HCT116 (cell line): ENCODE measurements at regions not wholly inside any gene's neighbourhood (a gene's known extent, or its start where the extent isn't known, plus 50 kb on each side); places are given as distances from the start of the nearest gene placed in this dataset.

Source experiments
- ATAC-seq: fragments of 200-7000 bp; cut with Tn5 transposase; 2 replicates; pipeline ENCODE4 v1.9.1; 2020; ENCODE audit warnings: mild to moderate bottlenecking, moderate library complexity
- BruUV-seq: library from RNA; stranded (reverse); fragments of 400-500 nt; replicated peaks from 2 replicates; lab custom pipeline; 2021; lab: Mats Ljungman, UMichigan
- CTCF ChIA-PET: fragments of 300-600 bp; sonication (Branson Sonifier 250); formaldehyde crosslinking; loops from one replicate; lab custom pipeline; 2021; ENCODE audit warnings: antibody characterized with exemption; lab: Charles Lee
- POLR2A ChIA-PET: fragments of 300-600, 350-600 bp; sonication (Branson Sonifier 250); formaldehyde crosslinking; loops from one replicate; lab custom pipeline; 2021; ENCODE audit warnings: antibody characterized with exemption; lab: Charles Lee
- RAD21 ChIA-PET, 2 experiments: fragments of 300-600 bp; sonication (Branson Sonifier 250); formaldehyde crosslinking; loops; one replicate each; lab custom pipeline; 2023; ENCODE audit warnings: low total read pairs in 2 of 2; ENCODE audit not compliant: uncharacterized antibody in 2 of 2, unreplicated experiment in 2 of 2, low non-redundant PET in 1 of 2; lab: Charles Lee
- DNase-seq: peaks from one replicate; pipeline ENCODE4 v3.0.0-alpha.2; 2010; ENCODE audit warnings: low read depth, low spot score
- H2AFZ ChIP-seq: fragments of 200-600 bp; shearing (Covaris generic), sonication (generic); 2 replicates; pipeline ENCODE4 v1.6.1; 2017; ENCODE audit warnings: low read depth, mixed run types, mixed read lengths, antibody characterized with exemption, low read length; ENCODE audit not compliant: poor library complexity, severe bottlenecking
- H3K27ac ChIP-seq: 2 replicates; pipeline ENCODE4 v1.5.1; 2012; ENCODE audit warnings: low read depth, low read length
- H3K27me3 ChIP-seq: fragments of 200-600 bp; sonication (generic); 2 replicates; pipeline ENCODE4 v1.6.1; 2016; ENCODE audit warnings: mixed run types, low read length, mixed read lengths; ENCODE audit not compliant: insufficient read depth
- H3K36me3 ChIP-seq, 2 experiments: fragments of 200-500 bp in 1 of 2; fragments of 200-600 bp in 1 of 2; sonication (Bioruptor generic) in 1 of 2; sonication (generic) in 1 of 2; 2 replicates each; pipeline versions ENCODE4 v1.5.1 to v1.6.1; 2014 to 2016; ENCODE audit warnings: low read length in 2 of 2, inconsistent platforms in 1 of 2, mixed read lengths in 1 of 2, mixed run types in 1 of 2; ENCODE audit not compliant: insufficient read depth in 2 of 2, control insufficient read depth in 1 of 2
- H3K4me1 ChIP-seq, 2 experiments: fragments of 200-600 bp in 1 of 2; sonication (generic) in 1 of 2; 2 replicates each; pipeline versions ENCODE4 v1.5.1 to v1.6.1; 2012 to 2017; ENCODE audit warnings: low read length in 2 of 2, inconsistent platforms in 1 of 2, mild to moderate bottlenecking in 1 of 2, mixed read lengths in 1 of 2, mixed run types in 1 of 2, moderate library complexity in 1 of 2; ENCODE audit not compliant: insufficient read depth in 2 of 2, control insufficient read depth in 1 of 2
- H3K4me2 ChIP-seq: fragments of 200-600 bp; sonication (generic); 2 replicates; pipeline ENCODE4 v1.6.1; 2017; ENCODE audit warnings: mixed run types, low read length, mixed read lengths
- H3K4me3 ChIP-seq, 2 experiments: fragments of 200-600 bp in 1 of 2; sonication (generic) in 1 of 2; replicated peaks in 1 of 2; 2 replicates each; pipeline ENCODE4 v1.5.1; 2011 to 2016; ENCODE audit warnings: low read length in 2 of 2, control low read depth in 1 of 2, low read depth in 1 of 2, mild to moderate bottlenecking in 1 of 2, mixed read lengths in 1 of 2, mixed run types in 1 of 2
- H3K79me2 ChIP-seq: fragments of 200-600 bp; sonication (generic); 2 replicates; pipeline ENCODE4 v1.6.1; 2017; ENCODE audit warnings: mild to moderate bottlenecking, mixed run types, low read length, moderate library complexity, mixed read lengths; ENCODE audit not compliant: insufficient read depth
- H3K9ac ChIP-seq: fragments of 200-600 bp; sonication (generic); 2 replicates; pipeline ENCODE4 v1.6.1; 2016; ENCODE audit warnings: low read length, mixed read lengths
- H3K9me2 ChIP-seq: fragments of 200-600 bp; sonication (generic), shearing (Covaris generic); 2 replicates; pipeline ENCODE4 v1.6.1; 2017; ENCODE audit warnings: mixed run types, mild to moderate bottlenecking, moderate library complexity; ENCODE audit not compliant: insufficient read depth
- H3K9me3 ChIP-seq, 2 experiments: fragments of 200-500 bp in 1 of 2; fragments of 200-600 bp in 1 of 2; sonication (Bioruptor generic) in 1 of 2; sonication (generic) in 1 of 2; 2 replicates each; pipeline ENCODE4 v1.6.1; 2014 to 2017; ENCODE audit warnings: low read length in 2 of 2, mixed read lengths in 2 of 2, inconsistent platforms in 1 of 2, low read depth in 1 of 2, mild to moderate bottlenecking in 1 of 2, mixed run types in 1 of 2, moderate library complexity in 1 of 2; ENCODE audit not compliant: control insufficient read depth in 1 of 2, insufficient read depth in 1 of 2
- H4K20me1 ChIP-seq: fragments of 200-600 bp; sonication (generic), shearing (Covaris generic); 2 replicates; pipeline ENCODE4 v1.6.1; 2017; ENCODE audit warnings: mixed run types, mild to moderate bottlenecking, moderate library complexity; ENCODE audit not compliant: insufficient read depth
- ATF3 ChIP-seq: IDR thresholded peaks from 2 replicates; pipeline ENCODE4 v1.6.1; 2012
- CBX3 ChIP-seq: IDR thresholded peaks from 2 replicates; pipeline ENCODE4 v1.6.1; 2012; ENCODE audit warnings: low read depth
- CEBPB ChIP-seq: IDR thresholded peaks from 2 replicates; pipeline ENCODE4 v1.6.1; 2012; ENCODE audit warnings: low read depth
- EGR1 ChIP-seq: IDR thresholded peaks from 2 replicates; pipeline ENCODE4 v1.6.1; 2012; ENCODE audit warnings: low read depth
- ELF1 ChIP-seq: IDR thresholded peaks from 2 replicates; pipeline ENCODE4 v1.6.1; 2012; ENCODE audit warnings: low read depth, borderline replicate concordance
- EZH2 ChIP-seq: fragments of 200-600 bp; sonication (generic); IDR thresholded peaks from 2 replicates; pipeline ENCODE4 v1.6.1; 2017; ENCODE audit warnings: antibody characterized with exemption, mixed run types
- FOSL1 ChIP-seq: IDR thresholded peaks from 2 replicates; pipeline ENCODE4 v1.6.1; 2012; ENCODE audit warnings: low read depth
- JUND ChIP-seq: IDR thresholded peaks from 2 replicates; pipeline ENCODE4 v1.6.1; 2012
- POLR2A ChIP-seq: IDR thresholded peaks from 2 replicates; pipeline ENCODE4 v1.7.0; 2011; ENCODE audit warnings: borderline replicate concordance; ENCODE audit not compliant: insufficient read depth, insufficient read length; ENCODE audit errors: extremely low read depth
- POLR2AphosphoS5 ChIP-seq: IDR thresholded peaks from 2 replicates; pipeline ENCODE4 v1.6.1; 2011; ENCODE audit warnings: mild to moderate bottlenecking, low read depth, low read length, moderate library complexity
- REST ChIP-seq: IDR thresholded peaks from 2 replicates; pipeline ENCODE4 v1.6.1; 2012; ENCODE audit warnings: low read depth
- SIN3A ChIP-seq: IDR thresholded peaks from 2 replicates; pipeline ENCODE4 v1.6.1; 2012; ENCODE audit warnings: low read depth
- SP1 ChIP-seq: IDR thresholded peaks from 2 replicates; pipeline ENCODE4 v1.6.1; 2012; ENCODE audit warnings: low read depth
- TCF7L2 ChIP-seq: IDR thresholded peaks from 2 replicates; pipeline ENCODE4 v1.7.0; 2011; ENCODE audit warnings: borderline replicate concordance, inconsistent platforms; ENCODE audit not compliant: insufficient read depth, insufficient read length; ENCODE audit errors: extremely low read depth
- YY1 ChIP-seq: IDR thresholded peaks from 2 replicates; pipeline ENCODE4 v1.6.1; 2011; ENCODE audit warnings: low read length, low read depth, moderate library complexity, mild to moderate bottlenecking; ENCODE audit not compliant: insufficient replicate concordance; ENCODE audit errors: extremely low read depth
- ZFX ChIP-seq: fragments of 450-650 bp; IDR thresholded peaks from 2 replicates; pipeline ENCODE4 v1.6.1; 2017
- ZNF274 ChIP-seq: fragments of 200-500 bp; sonication (Bioruptor generic); IDR thresholded peaks from 2 replicates; pipeline ENCODE4 v1.6.1; 2014; ENCODE audit warnings: mild to moderate bottlenecking, low read depth, low read length, inconsistent platforms
- intact Hi-C: fragments of 100-400 bp; cut with micrococcal nuclease; formaldehyde crosslinking; loops from 2 replicates; pipeline ENCODE4 v1.10.0; 2022
- TF ChIP-seq, protein P1 (sequence below): IDR thresholded peaks from 2 replicates; pipeline ENCODE4 v1.6.1; 2012

- no peaks in the 10 kb centered on the region for H3K79me2 ChIP-seq
- intact Hi-C loops: no loop called here
- no peak for TF ChIP-seq TCF7L2
- TF ChIP-seq CEBPB: no peak
- TF ChIP-seq, all 23 proteins: peak for 0
- no TSS peak for BruUV-seq
- Histone ChIP-seq H3K27ac (no peak overlapping the region), H3K27me3 (no peaks in the 10 kb centered on the region), H2AFZ (no peak overlapping the region), H3K4me3 (no peak overlapping the region), H3K9me2 (no peaks in the 10 kb centered on the region), H3K4me1 (no peaks in the 10 kb centered on the region), H3K36me3 (no peaks in the 10 kb centered on the region), H3K4me2 (no peak overlapping the region), H4K20me1 (no peaks in the 10 kb centered on the region), H3K9me3 (0 out of 4 replicates have a peak, but pooled peaks cover 0 to 3% of the 10 kb centered on the region in 2 experiments), H3K9ac (no peak overlapping the region)
- ATAC-seq: no peak
- DNase-seq: no peak
- ChIA-PET POLR2A (no interaction called here), RAD21 (no interaction called here), CTCF (no interaction called here)
Measured at GRCh38 chr4:24211856-24212255, 322.0 kb upstream of the PPARGC1A start.

DNA sequence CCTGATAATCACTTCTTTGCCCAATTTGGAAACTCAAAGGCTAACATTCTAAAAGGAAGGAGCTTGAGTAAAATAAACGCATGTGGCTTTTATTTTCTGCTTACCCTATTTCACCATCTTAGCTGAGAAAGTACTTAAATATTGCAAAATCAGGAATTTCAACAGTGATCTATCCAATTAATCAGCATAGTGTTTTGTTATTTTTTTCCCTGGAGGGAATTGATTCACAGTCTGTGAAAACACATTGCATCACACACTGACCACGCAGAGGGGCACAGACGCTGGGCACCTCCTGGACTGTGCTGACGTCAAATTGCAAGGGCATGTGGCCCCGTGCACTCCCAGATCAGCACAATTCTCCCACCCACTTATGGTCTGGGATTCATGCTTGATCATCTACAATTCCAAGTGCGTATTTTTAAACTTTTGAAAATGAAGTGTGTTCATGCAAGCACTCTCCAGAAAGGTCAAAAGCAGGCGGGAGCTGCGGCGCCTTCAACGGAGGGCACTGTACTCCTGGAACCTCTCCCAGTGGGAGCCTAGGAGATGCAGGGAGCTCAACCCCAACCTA lies 320.6 kb upstream of the PPARGC1A start:
- peaks cover 0 to 3% of the 10 kb centered on the region in 2 experiments; a peak in 1 of 4 replicates for H3K9me3 ChIP-seq
- DNase-seq (no peak), ATAC-seq (no peak)
- no peaks in the 10 kb centered on the region for H3K4me1 ChIP-seq
- ChIA-PET RAD21 (no interaction called here), POLR2A (no interaction called here), CTCF (no interaction called here)
- H3K9ac ChIP-seq: no peak overlapping the region
- H3K4me3 ChIP-seq: no peak overlapping the region
- H3K9me2 ChIP-seq: no peaks in the 10 kb centered on the region
- no peaks in the 10 kb centered on the region for H4K20me1 ChIP-seq
- intact Hi-C loops: no loop called here
- H3K4me2 ChIP-seq: no peak overlapping the region
- H3K27ac ChIP-seq: no peak overlapping the region
- H3K36me3 ChIP-seq: no peaks in the 10 kb centered on the region
- H3K27me3 ChIP-seq: no peaks in the 10 kb centered on the region
- no peaks in the 10 kb centered on the region for H3K79me2 ChIP-seq
- no TSS peak for BruUV-seq
- no peak overlapping the region for H2AFZ ChIP-seq
- no peak for TF ChIP-seq ZNF274
- no peak for TF ChIP-seq ELF1
- no peak for TF ChIP-seq EZH2
- no peak for TF ChIP-seq ZFX
- TF ChIP-seq POLR2A: no peak
- no peak for TF ChIP-seq CBX3
- TF ChIP-seq YY1: no peak
- TF ChIP-seq POLR2AphosphoS5: no peak
- TF ChIP-seq JUND: no peak
- no peak for TF ChIP-seq SIN3A
- TF ChIP-seq, protein P1, sequence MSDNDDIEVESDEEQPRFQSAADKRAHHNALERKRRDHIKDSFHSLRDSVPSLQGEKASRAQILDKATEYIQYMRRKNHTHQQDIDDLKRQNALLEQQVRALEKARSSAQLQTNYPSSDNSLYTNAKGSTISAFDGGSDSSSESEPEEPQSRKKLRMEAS: no peak
- TF ChIP-seq EGR1: no peak
- no peak for TF ChIP-seq TCF7L2
- TF ChIP-seq ATF3: no peak
- no peak for TF ChIP-seq FOSL1
- no peak for TF ChIP-seq REST
- TF ChIP-seq SP1: no peak
